Amniotic epithelial cell (primary cell): ENCODE measurements at regions not wholly inside any gene's neighbourhood (a gene's known extent, or its start where the extent isn't known, plus 50 kb on each side); places are given as distances from the start of the nearest gene placed in this dataset.
"Not testable (repeated sequence)": the region's sequence is repeated elsewhere in the genome, so short reads cannot be mapped to it uniquely, and the experiment has no call there.

ENCODE experiments used
- DNase-seq: peaks from one replicate; pipeline ENCODE4 v3.0.0-alpha.2; 2010; ENCODE audit warnings: low read depth

DNA sequence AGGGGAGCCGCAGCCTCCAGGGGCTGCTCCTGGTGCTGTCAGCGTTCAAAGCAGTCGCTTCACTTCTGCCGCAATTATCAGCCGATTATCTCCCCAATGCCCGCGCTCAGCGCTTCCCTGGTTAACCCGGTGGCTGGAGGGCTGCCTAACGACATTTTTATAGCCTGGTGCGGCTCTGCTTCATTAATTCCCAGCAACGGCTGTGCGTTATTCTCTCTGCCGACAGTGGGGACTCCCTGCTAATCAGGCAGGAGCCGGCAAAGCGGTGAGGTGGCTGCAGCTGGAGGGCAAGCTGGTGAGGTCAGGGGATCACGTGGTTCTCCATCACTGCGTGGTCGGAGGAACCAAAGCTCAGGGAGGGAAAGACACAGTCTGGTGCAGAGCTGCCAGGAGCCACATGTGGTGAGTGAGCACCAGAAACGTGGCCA lies 62.9 kb downstream of the GLRX5 start:
- DNase-seq = peak; percentile 9

DNA sequence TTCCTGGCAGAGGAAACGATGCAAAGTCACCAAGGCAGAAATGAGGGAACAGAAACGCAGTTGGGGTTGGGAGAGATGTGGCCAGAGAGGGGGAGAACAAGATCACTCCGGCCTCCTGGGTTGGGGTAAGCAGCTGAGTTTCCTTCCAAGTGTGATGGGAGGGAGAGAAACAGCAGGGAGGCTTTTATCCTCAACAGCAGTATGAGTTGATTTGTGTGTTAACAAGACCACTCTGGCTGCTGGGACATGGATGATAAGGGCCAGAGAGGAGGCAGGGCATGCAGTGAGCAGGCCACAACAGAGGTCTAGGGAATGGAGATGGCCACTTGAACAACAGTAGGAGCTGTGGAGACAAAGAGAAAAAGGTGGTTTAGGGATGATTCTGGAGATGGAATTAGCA lies 66.8 kb downstream of the GLRX5 start:
- no peak for DNase-seq

DNA sequence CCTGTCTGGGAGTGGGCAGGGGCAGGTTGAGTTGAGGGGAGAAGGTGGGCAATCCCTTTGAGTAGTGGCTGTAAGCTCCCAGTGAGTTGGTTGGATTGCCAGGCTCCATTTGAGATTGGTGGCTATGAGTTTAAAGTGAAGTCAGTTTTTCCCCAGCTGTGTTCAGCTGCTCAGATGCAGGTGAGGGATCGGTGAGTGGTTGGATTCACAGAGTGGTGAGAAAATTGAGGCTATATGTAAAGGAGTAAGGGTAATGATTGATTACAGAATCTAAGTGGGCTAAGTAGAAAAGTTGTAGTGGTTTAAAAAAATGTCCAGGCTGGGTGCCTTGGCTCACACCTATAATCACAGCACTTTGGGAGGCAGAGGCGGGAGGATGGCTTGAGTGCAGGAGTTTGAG lies 68.6 kb downstream of the GLRX5 start:
- DNase-seq = no peak

DNA sequence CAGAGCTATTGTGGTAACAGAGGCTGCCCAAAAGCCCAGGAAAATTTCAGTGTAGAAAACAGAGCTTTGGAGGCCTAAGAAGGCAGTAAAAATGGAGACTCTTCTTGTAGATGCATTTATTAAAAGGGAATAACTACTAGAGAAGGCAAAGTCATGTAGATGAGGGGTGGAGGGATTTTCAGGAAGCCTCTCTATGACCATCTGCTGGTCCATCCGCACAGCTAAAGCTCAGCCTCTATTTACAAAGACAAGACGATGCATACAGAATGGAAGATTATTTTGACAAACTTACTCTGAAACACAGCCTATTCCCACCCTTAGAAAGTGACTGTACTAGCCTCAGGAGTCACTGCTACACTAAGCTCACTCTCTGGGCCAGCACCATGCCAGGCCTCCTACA lies 71.4 kb downstream of the GLRX5 start:
- DNase-seq = no peak

DNA sequence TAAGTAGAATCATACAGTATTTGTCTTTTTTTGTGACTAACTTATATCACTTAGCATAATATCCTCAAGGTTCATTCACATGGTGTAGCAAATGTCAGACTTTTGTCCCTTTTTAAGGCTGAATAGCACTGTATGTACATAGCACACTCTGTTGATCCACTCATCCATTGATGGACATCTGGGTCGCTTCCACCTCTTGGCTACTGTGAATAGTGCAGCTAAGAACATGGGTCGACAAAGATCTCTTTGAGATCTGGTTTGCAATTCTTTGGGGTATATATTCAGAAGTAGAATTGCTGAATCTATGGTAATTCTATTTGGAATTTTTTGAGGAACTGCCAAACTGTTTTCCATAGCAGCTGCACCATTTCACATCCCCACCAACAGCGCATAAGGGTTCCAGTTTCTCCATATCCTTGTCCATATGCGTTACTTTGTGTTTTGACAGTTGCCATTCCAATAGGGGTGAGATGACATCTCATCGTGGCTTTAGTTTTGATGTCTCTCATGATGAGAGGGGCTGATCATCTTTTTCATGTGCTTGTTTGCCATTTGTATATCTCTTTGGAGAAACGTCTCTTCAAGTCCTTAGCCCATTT lies 73.9 kb downstream of the GLRX5 start:
- DNase-seq = no peak

DNA sequence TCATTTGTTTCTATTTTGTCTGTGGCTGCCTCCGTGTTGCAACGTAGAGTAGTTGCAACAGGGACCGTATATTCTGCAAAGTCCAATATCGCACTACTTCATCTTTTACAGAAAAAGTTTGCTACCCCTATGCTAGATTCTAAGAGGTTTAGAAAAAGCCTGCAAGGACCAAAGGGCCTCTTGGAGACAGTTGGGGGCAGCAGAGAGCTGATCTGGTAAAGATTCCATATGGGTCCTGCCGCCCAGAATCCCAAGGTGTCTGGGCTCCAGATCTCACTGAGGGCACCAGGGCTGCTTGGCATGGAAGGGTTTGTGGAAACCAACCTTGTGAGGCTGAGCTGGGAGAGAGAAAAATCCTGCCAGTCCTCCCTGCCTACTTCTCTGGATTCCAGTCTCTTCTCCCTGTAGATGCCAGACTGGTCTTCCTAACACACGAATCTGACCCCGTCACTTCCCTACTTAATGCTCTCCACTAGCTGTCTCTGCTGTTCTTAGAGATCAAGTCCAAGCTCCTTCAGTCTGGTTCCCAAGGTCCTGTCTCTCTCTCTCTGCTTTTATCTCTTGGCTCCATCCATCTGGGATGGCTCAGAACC lies 74.6 kb downstream of the GLRX5 start:
- DNase-seq = no peak

DNA sequence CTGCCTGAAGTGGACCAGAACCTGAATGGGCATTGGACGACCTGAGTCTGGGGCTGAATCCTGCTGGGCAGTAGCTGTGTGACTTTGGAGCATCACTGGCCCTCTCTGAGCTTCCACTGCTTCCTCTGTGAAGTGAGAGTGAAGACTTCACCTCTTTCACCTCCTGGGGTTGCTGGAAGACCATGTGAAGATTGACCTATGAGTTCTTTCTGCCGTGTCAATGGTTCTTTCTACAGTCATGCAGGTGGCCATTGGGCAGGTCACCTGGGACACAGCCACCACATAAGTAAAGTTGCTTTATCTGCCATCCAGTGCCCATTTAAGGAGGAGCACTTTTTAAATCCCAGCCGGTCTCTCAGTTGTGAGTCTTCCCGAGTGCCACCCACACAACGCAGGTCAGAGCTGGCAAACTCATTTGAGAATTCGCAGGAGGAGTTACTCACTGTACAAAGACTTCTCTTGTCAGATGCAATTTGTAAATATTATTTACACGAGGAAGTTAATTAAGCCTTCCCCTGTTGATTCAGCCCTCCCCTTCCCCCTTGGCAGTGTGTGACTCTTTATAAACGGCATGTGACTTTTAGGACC lies 74.8 kb upstream of the TCL1B start:
- DNase-seq = no peak

DNA sequence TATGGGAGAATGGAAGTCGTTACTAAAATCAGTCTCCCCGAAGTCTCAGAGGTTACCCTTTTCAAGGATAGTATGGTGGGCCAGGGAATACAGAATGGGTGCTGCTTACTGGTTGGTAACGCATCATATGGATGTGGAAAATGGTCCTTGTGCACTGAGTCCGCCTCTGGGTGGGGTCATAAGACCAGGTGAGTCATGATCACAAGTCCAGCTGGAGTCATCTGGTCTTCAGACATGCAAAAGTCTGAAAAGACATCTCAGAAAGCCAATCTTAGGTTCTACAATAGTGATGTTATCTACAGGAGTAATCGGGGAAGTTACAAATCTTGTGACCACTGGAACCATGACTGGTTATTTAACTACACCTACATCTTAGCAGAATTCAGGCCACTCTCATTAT lies 71.9 kb upstream of the TCL1B start:
- no peak for DNase-seq

DNA sequence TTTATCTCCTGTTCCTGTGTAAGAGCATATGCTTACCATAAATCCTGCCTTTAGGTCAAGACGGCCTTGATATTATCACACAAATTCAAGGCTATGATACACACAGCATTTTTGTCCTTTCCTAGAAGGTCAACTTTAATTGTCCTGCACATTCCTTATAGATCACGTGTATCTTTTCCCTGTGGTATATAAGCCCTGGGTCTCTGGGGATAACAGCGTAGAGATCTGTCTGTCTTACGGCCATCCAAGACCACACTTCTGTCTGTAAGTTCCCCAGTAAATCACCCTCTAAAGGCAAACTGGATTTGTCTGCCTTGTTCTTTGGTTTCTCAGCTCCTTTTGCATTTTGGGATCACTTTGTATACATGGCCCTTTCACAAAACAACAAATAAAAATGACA lies 69.5 kb upstream of the TCL1B start:
- no peak for DNase-seq

DNA sequence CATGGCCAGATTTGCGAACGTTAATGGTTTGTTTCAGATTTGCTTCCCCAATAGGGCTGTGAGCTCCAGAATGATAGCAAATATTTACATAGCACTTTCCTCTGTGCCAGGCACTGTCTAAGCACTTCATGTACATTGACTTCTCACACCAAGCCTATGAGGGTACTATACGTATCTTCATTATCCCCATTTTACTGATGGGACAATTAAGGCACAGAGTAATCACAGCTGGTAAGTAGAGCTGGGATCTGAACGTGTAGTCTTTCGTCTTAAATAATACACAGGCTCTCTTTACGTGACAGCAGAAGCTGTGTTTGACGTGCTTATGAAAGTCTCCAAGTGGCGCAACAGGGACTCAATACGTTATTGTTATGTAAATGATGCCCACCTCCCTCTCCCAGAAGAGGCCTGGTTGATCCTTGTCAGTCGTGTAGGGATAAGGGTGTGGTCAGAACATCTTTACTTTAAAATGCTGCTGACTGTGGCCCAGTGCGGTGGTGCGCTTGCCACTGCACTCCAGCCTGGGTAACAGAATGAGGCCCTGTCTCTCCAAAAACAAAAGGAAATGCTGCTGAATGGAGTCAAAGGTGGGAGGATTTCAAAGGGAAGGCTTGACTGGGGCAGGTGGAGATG lies 66.3 kb upstream of the TCL1B start:
- no peak for DNase-seq

DNA sequence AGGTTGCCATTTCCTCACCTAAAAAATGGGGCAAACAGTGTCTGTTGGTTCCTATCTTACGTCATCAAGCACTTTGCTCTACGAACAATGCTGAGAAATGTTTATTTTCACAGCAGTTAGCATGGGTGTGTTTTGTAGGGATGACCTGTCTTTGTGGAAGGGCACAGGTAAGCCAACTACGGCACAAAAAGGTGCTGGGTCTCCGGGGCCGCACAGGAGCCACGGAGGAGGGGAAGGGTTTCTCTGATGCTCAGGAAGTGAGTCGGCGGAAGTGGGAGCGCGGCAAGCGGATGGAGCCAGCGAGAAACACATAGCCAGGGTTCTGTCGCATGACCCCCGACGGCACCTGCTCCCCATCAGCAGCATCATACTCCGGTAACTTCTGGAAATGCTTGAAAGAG lies 65.6 kb upstream of the TCL1B start:
- DNase-seq = no peak

DNA sequence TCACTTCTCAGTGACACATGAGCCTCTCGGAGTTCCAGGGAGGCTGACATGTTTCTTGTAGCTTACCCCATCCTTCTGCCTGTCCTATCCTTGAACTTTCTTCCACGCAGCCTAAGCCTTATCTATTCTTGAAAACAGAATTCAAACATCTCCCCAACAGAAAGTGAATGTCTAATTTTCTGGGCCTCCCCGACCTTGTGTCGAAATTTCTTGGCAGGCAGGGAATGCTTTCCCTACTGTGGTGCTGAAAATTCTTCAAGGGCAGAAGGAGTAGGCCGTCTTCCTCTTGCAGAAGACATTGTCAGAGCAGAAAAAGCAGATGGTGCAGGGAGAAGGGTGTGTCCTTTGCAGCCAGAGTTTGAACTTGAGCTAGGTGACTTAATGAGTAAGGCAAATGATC lies 63.0 kb upstream of the TCL1B start:
- DNase-seq = no peak

DNA sequence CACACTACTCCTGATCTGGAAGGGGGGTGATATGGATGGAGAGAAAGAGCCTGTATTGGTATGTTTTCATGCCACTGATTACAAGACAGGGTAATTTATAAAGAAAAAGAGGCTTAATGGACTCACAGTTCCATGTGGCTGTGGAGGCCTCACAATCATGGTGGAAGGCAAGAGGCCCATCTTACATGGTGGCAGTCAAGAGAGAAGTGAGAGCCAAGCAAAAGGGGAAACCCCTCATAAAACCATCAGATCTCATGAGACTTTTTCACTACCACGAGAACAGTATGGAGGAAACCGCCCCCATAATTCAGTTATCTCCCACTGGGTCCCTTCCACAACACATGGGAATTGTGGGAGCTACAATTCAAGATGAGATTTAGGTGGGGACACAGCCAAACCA lies 60.5 kb upstream of the TCL1B start:
- DNase-seq = not testable (repeated sequence)

DNA sequence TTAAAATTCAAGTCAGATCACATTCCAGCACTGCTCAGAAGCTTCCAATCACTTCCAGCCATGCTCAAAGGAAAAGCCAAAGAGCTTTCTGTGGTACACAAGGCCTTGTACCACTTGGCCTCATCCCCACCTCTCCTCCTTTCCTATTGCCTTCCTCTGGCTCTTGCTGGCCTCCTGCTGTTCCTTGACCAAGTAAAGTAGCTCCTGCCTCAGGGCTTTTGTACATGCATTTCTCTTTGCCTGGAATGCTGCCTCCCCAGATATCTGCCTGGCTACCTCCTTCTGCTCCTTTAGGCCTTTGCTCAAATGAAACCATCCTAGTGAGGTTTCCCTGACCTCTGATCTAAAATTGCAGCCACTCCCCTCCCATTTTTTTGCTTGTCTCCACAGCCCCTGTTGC lies 51.2 kb upstream of the TCL1B start:
- no peak for DNase-seq
